ENCODE measurements at regions not wholly inside any gene's neighbourhood (a gene's known extent, or its start where the extent isn't known, plus 50 kb on each side); places are given as distances from the start of the nearest gene placed in this dataset.

DNA sequence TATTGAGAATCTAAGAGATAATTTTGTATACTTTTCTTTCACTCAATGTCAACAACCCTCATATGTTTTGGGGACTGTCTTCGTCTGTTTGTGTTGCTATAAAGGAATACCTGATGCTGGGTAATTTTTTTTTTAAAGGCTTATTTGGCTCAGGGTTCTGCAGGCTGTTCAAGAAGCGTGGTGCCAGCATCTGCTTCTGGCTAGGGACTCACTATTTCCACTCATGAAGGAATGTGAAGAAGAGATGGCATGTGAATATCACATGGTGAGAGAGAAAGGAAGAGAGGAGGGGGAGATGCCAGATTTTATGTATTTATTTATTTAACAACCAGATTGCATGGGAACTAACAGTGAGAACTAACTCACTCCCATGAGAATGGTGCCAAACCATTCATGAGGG, 827.4 kb upstream of the PHF14 start:
- Histone ChIP-seq H3K79me2 (replicated peaks; ENCODE audit: insufficient read depth, low read length) (no peaks in the 10 kb centered on the region), H4K20me1 (ENCODE audit: insufficient read depth) (no peaks in the 10 kb centered on the region), H3K4me3 (ENCODE audit: low read length) (no peak overlapping the region), H3K27ac (ENCODE audit: low read length) (no peak overlapping the region), H3K9ac (ENCODE audit: low read length) (no peak overlapping the region), H2AFZ (ENCODE audit: low read depth, low read length) (no peak overlapping the region), H3K27me3 (ENCODE audit: insufficient read depth, low read depth, low read length) (no peaks in the 10 kb centered on the region), H3F3A (ENCODE audit: insufficient read depth, low read length, poor library complexity, severe bottlenecking) (no peaks in the 10 kb centered on the region), H3K9me3 (ENCODE audit: low read length) (no peaks in the 10 kb centered on the region), H3K36me3 (ENCODE audit: insufficient read depth, low read length) (no peaks in the 10 kb centered on the region), H3K4me2 (ENCODE audit: low read length) (no peak overlapping the region), H3K9me2 (ENCODE audit: insufficient read depth, low read length) (no peaks in the 10 kb centered on the region)
- TF ChIP-seq TAF1 (IDR thresholded peaks at IDR 0.05; ENCODE audit: low read depth) (no peak), RAD21 (conservative IDR thresholded peaks at IDR 0.05) (no peak), MXI1 (conservative IDR thresholded peaks at IDR 0.05; ENCODE audit: poor library complexity, severe bottlenecking) (no peak)

DNA sequence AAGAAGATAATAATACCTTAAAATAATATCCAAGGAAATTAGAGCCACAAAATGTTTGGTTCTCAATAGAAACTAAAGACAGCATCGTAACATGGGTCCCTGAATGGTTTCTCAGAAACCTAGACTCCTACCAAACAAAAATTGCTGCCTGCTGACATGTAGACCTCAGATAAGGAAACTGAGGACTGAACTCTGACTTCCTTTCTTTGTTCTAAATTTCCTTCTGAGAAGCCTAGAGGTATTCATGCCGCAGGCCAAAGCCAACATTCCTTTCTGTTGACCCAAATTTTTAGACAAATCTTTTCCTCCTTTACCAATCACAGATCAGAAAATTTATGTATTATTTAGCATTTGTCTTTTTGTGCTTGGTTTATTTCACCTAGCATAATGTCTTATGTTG, 816.7 kb upstream of the PHF14 start:
- H3K27me3 ChIP-seq (ENCODE audit: insufficient read depth, low read depth, low read length): no peaks in the 10 kb centered on the region
- no peaks in the 10 kb centered on the region for H3K79me2 ChIP-seq (replicated peaks; ENCODE audit: insufficient read depth, low read length)
- no peak overlapping the region for H3K27ac ChIP-seq (ENCODE audit: low read length)
- no peak overlapping the region for H3K4me3 ChIP-seq (ENCODE audit: low read length)
- H4K20me1 ChIP-seq (ENCODE audit: insufficient read depth): no peaks in the 10 kb centered on the region
- no peak for TF ChIP-seq TAF1 (IDR thresholded peaks at IDR 0.05; ENCODE audit: low read depth)
- TF ChIP-seq POLR2AphosphoS5 (IDR thresholded peaks at IDR 0.05): no peak
- TF ChIP-seq MXI1 (conservative IDR thresholded peaks at IDR 0.05; ENCODE audit: poor library complexity, severe bottlenecking): no peak
- TF ChIP-seq SMC3 (conservative IDR thresholded peaks at IDR 0.05; ENCODE audit: poor library complexity): no peak
- TF ChIP-seq EZH2 (IDR thresholded peaks at IDR 0.05; ENCODE audit: borderline replicate concordance, insufficient read depth, low read length, poor library complexity, severe bottlenecking): no peak
- no peak for TF ChIP-seq EP300 (conservative IDR thresholded peaks at IDR 0.05; ENCODE audit: poor library complexity, severe bottlenecking)
- TF ChIP-seq, protein P1, sequence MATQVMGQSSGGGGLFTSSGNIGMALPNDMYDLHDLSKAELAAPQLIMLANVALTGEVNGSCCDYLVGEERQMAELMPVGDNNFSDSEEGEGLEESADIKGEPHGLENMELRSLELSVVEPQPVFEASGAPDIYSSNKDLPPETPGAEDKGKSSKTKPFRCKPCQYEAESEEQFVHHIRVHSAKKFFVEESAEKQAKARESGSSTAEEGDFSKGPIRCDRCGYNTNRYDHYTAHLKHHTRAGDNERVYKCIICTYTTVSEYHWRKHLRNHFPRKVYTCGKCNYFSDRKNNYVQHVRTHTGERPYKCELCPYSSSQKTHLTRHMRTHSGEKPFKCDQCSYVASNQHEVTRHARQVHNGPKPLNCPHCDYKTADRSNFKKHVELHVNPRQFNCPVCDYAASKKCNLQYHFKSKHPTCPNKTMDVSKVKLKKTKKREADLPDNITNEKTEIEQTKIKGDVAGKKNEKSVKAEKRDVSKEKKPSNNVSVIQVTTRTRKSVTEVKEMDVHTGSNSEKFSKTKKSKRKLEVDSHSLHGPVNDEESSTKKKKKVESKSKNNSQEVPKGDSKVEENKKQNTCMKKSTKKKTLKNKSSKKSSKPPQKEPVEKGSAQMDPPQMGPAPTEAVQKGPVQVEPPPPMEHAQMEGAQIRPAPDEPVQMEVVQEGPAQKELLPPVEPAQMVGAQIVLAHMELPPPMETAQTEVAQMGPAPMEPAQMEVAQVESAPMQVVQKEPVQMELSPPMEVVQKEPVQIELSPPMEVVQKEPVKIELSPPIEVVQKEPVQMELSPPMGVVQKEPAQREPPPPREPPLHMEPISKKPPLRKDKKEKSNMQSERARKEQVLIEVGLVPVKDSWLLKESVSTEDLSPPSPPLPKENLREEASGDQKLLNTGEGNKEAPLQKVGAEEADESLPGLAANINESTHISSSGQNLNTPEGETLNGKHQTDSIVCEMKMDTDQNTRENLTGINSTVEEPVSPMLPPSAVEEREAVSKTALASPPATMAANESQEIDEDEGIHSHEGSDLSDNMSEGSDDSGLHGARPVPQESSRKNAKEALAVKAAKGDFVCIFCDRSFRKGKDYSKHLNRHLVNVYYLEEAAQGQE (IDR thresholded peaks at IDR 0.05; ENCODE audit: borderline replicate concordance): no peak
- TF ChIP-seq, protein P2, sequence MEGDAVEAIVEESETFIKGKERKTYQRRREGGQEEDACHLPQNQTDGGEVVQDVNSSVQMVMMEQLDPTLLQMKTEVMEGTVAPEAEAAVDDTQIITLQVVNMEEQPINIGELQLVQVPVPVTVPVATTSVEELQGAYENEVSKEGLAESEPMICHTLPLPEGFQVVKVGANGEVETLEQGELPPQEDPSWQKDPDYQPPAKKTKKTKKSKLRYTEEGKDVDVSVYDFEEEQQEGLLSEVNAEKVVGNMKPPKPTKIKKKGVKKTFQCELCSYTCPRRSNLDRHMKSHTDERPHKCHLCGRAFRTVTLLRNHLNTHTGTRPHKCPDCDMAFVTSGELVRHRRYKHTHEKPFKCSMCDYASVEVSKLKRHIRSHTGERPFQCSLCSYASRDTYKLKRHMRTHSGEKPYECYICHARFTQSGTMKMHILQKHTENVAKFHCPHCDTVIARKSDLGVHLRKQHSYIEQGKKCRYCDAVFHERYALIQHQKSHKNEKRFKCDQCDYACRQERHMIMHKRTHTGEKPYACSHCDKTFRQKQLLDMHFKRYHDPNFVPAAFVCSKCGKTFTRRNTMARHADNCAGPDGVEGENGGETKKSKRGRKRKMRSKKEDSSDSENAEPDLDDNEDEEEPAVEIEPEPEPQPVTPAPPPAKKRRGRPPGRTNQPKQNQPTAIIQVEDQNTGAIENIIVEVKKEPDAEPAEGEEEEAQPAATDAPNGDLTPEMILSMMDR (IDR thresholded peaks at IDR 0.05; ENCODE audit: poor library complexity, severe bottlenecking): no peak
- TF ChIP-seq RAD21 (conservative IDR thresholded peaks at IDR 0.05): no peak
- no peaks in the 10 kb centered on the region for H3K9me2 ChIP-seq (ENCODE audit: insufficient read depth, low read length)
- no peaks in the 10 kb centered on the region for H3K36me3 ChIP-seq (ENCODE audit: insufficient read depth, low read length)
- no peaks in the 10 kb centered on the region for H3F3A ChIP-seq (ENCODE audit: insufficient read depth, low read length, poor library complexity, severe bottlenecking)
- H3K9me3 ChIP-seq (ENCODE audit: low read length): no peaks in the 10 kb centered on the region
- no peak overlapping the region for H3K4me2 ChIP-seq (ENCODE audit: low read length)
- no peak overlapping the region for H2AFZ ChIP-seq (ENCODE audit: low read depth, low read length)
- H3K9ac ChIP-seq (ENCODE audit: low read length): no peak overlapping the region

DNA sequence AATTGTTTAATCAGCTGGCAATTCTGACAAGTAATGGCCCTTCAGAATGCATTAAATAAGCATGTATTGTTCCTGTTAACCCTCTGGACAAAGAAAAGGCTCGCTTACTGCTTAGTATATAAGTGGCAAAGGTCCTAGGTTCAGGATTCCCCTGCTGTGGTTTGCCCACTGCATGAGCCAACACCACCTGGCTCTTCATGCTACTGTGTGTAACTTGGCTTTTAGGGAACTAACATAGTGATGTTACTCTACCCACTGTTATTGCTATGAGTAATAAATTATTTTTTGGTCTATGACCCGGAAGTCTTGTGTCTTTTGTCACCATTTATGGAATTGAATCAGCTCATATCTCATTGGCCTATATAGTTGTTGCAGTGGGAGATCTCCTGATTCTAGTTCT, 791.7 kb upstream of the PHF14 start:
- no peaks in the 10 kb centered on the region for H3K79me2 ChIP-seq (replicated peaks; ENCODE audit: insufficient read depth, low read length)
- H3K27me3 ChIP-seq (ENCODE audit: insufficient read depth, low read depth, low read length): no peaks in the 10 kb centered on the region
- H3K4me2 ChIP-seq (ENCODE audit: low read length): no peak overlapping the region
- no peaks in the 10 kb centered on the region for H3K9me3 ChIP-seq (ENCODE audit: low read length)
- H3K36me3 ChIP-seq (ENCODE audit: insufficient read depth, low read length): no peaks in the 10 kb centered on the region
- no peak overlapping the region for H3K4me3 ChIP-seq (ENCODE audit: low read length)
- no peak overlapping the region for H3K27ac ChIP-seq (ENCODE audit: low read length)
- TF ChIP-seq SMC3 (conservative IDR thresholded peaks at IDR 0.05; ENCODE audit: poor library complexity) (no peak), MXI1 (conservative IDR thresholded peaks at IDR 0.05; ENCODE audit: poor library complexity, severe bottlenecking) (no peak), POLR2AphosphoS5 (IDR thresholded peaks at IDR 0.05) (no peak), TAF1 (IDR thresholded peaks at IDR 0.05; ENCODE audit: low read depth) (no peak), EZH2 (IDR thresholded peaks at IDR 0.05; ENCODE audit: borderline replicate concordance, insufficient read depth, low read length, poor library complexity, severe bottlenecking) (no peak), RAD21 (conservative IDR thresholded peaks at IDR 0.05) (no peak), EP300 (conservative IDR thresholded peaks at IDR 0.05; ENCODE audit: poor library complexity, severe bottlenecking) (no peak)
- TF ChIP-seq, protein P2 (IDR thresholded peaks at IDR 0.05; ENCODE audit: poor library complexity, severe bottlenecking): no peak
- TF ChIP-seq, protein P1 (IDR thresholded peaks at IDR 0.05; ENCODE audit: borderline replicate concordance): no peak
- H3F3A ChIP-seq (ENCODE audit: insufficient read depth, low read length, poor library complexity, severe bottlenecking): no peaks in the 10 kb centered on the region
- no peak overlapping the region for H3K9ac ChIP-seq (ENCODE audit: low read length)
- H2AFZ ChIP-seq (ENCODE audit: low read depth, low read length): no peak overlapping the region
- no peaks in the 10 kb centered on the region for H4K20me1 ChIP-seq (ENCODE audit: insufficient read depth)
- H3K9me2 ChIP-seq (ENCODE audit: insufficient read depth, low read length): no peaks in the 10 kb centered on the region

Measured in neural cell (in vitro differentiated cells).